ENCODE measurements at regions not wholly inside any gene's neighbourhood (a gene's known extent, or its start where the extent isn't known, plus 50 kb on each side); places are given as distances from the start of the nearest gene placed in this dataset.

DNA sequence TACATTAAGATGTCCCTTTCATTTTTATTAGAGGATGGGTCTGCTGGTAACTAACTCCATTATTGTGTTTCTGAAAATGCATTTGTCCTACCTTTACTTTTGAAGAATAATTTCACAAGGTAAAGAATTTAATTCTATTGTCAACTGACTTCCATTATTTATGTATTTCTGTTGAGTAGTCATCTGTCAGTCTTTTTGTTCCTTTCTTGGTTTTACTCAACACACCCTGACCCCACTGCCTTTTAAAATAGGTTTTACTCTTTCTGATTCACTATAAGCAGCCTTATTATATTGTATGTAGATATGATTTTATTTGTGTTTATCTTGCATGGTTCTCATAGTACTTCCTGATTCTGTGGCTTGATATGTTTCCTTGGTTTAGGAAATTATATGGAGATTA lies 237.5 kb downstream of the TGFB2 start:
- no peak for DNase-seq (ENCODE audit: low read depth)

- no peak for DNase-seq (ENCODE audit: low read depth)
These were observed 239.5 kb downstream of the TGFB2 start for GRCh38 chr1:218584418-218585155.

DNA sequence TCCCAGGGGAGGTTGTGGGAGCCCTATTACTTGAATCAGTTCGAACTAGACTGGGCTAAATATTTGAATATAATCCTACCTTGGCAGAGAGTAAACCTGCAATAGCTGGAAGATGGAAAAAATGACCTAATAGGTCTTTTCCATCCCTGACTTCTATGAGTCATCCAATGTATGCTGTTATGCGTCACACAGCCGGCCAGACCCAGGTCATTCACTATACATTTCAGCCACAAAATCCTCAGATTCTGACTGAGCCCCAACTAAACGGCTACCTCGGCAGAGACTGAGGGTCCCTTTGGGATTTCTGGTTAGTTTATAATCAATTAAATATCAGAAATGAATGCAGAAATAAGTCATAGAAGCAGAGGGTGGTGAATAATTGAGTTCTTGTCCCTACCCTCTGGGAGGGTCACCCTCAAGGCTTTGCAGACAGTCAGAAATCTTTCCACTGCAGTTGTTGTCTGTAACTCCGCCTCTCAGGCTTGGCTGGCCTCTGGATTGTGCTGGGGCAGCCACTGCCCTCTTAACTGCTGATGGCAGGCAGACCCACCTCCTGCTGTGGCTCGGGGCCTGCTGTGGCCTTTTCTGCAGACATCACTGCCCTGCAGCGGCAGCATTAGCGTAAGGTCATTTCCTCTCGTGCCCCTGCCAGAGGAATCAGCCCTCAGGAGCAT lies 240.5 kb downstream of the TGFB2 start:
- no peak for DNase-seq (ENCODE audit: low read depth)

DNA sequence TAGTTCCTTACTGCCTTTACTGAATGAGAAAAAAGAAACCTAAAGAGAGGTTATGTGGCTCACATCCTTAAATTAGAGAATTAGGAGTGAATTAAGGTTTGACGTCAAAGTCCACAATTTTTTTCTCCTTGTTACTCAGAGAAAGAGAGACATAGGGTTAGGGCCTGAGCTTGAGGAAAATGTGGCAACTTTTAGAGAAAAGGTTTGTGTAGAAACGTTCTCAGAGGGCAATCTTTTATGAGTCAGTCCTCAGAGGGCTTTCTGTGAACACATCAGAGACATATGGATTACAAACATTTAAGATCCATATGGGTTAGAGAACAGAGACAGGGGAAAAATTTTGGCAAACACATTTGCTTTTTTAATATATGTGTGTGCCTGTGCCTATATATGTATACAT lies 242.8 kb downstream of the TGFB2 start:
- DNase-seq (ENCODE audit: low read depth) = no peak

- no peak for DNase-seq (ENCODE audit: low read depth)
These were observed 243.5 kb downstream of the TGFB2 start for GRCh38 chr1:218588540-218589172.

GRCh38 chr1:218589487-218589886 lies 244.4 kb downstream of the TGFB2 start:
- no peak for DNase-seq (ENCODE audit: low read depth)

- no peak for DNase-seq (ENCODE audit: low read depth)
These were observed 246.8 kb downstream of the TGFB2 start for GRCh38 chr1:218591966-218592365.

DNA sequence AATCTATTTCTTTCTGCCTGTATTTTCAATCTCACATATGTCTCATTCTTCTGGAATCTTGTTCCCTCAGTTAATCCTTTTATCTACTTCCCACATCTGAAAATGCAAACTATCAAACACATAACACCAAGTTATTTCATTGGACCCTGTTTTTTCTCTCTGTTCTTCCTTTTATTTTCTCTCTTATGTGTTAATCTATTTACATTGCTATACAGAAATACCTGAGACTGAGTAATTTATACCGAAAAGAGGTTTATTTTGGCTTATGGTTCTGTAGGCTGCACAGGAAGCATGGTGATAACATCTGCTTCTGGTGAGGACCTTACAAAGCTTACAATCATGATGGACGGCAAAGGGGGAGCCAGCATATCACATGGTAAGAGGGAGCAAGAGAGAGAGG lies 247.6 kb downstream of the TGFB2 start:
- DNase-seq (ENCODE audit: low read depth) = no peak

DNA sequence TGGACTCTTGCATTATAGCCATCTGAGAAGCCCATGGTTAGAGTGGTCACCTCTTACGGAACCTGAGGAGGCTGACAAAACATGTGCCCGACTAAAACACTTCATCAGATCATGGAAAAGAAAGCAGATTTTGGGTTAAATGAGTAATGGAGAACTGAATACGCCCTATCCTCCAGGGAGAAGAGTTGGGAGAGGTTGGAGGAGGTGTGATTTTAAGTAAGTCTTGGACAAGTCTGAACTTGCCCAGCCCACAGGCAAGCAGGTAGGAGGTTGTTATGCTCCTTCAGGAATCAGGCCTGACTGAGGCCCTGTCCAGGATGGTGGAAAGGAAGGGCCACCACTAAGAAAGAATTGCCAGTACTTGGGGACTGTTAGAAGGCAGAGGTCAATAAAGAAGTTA lies 255.8 kb downstream of the TGFB2 start:
- no peak for DNase-seq (ENCODE audit: low read depth)

GRCh38 chr1:218604217-218604616 lies 259.1 kb downstream of the TGFB2 start:
- no peak for DNase-seq (ENCODE audit: low read depth)

- no peak for DNase-seq (ENCODE audit: low read depth)
These were observed 266.9 kb downstream of the TGFB2 start for GRCh38 chr1:218611916-218612585.

- DNase-seq (ENCODE audit: low read depth) = no peak
These were observed 268.0 kb downstream of the TGFB2 start for GRCh38 chr1:218613105-218613504.

- DNase-seq (ENCODE audit: low read depth) = no peak
These were observed 268.9 kb downstream of the TGFB2 start for GRCh38 chr1:218614031-218614430.

DNA sequence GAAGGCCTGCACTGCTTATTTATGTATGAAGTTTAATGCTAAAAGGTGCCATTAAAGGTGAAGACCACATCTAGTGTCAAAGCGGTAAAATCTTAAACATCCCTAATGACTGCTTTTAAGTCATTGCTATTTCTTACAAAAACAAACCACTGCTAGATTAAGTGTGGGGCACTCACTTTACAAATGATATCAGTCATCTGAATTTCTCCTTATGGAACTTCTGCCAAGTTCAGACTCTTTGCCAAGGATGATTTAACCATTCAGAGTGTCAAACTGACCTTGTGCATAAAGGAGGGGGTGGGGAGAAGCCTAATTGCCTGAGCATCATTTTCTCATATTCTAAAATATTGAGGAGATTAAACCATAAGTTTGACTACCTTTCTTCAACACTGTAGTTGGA lies 271.5 kb downstream of the TGFB2 start:
- DNase-seq (ENCODE audit: low read depth) = no peak

DNA sequence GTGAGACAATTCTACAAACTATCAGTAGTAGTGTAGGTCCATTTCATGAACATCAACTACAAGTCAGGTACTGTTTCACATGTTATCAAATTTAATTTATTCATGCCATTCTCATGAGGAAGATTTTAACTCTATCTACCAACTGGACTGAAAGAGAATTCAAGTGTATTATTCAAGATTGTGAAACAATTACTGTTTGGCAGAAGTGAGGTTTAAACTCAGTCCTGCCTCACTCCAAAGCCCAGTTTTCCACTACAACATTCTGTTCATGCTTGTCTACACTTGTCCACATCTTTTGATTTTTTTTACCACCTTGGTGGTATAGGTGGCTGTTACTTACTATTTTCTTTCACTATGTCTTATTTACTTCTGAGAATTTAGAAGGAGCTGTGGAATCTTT lies 272.9 kb downstream of the TGFB2 start:
- DNase-seq (ENCODE audit: low read depth) = no peak

- no peak for DNase-seq (ENCODE audit: low read depth)
These were observed 275.8 kb downstream of the TGFB2 start for GRCh38 chr1:218620956-218621355.

DNA sequence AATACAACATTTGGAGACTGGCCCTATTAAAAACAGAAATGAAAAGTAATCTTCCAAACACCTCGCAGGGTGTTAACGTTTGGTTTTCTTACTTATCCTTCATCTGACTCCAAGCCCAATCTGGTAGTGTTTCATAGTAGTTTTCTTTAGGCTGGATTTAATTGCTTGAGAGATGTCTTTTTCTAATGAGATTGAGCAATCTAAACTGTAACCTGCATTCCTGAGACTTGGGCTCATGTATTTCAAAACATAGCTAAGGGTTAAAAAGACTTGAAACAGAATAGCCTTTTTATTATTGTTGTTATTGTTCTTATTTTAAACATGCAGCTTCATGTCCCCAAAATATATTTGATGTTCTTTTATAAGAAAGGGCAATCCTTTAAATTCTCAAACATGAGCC lies 278.9 kb downstream of the TGFB2 start:
- DNase-seq (ENCODE audit: low read depth) = no peak

DNA sequence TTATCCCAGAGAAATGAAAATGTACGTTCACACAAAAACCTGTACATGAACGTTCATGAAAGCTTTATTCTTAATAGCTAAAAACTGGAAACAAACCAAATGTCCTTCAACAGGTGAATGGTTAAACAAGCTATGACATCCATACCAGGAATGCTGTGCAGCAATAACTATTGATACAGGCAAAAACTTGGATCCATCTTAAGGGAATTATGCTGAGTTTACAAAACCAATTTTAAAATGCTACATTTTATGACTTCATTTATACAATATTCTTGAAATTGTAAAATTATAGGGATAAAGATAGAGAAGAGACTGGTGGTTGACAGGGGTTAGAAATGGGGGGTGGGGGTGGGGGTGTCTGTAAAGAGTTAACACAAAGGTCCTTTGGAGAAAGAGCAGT lies 280.3 kb downstream of the TGFB2 start:
- DNase-seq (ENCODE audit: low read depth) = no peak

DNA sequence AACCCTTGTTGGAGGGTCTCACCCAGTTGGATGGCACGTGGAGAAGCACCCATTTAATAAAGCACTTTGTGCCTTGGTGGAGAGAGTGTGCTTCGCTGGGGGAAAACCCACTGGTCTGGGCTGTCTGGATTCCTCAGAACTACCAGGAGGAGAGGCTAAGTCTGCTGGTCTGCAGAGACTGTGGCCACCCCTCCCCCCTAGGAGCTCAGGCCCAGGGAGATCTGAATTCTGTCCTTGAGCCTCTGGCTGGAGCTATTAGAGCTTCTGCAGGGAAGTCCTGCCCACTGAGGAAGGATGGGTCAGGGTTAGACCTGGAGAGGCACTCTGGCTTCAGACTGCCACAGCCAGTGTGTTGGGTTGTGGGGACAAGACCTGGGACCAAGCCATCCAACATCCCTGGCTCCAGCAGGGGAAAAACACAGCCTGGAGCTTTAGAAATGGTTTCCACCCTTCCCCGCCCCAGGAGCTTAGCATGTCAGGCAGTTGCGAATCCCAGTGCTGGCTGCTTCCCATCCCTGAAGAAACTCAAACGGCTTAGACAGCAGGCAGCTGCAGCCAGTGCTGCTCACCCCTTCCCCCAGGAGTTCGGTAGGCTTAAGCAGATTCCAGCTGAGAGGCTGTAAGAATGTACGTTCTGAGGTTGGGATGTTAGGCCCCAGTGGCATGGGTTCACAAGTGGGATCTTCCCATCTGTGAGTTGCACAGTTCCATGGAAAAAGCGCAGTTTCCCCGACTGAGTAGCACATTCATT lies 288.3 kb downstream of the TGFB2 start:
- no peak for DNase-seq (ENCODE audit: low read depth)

DNA sequence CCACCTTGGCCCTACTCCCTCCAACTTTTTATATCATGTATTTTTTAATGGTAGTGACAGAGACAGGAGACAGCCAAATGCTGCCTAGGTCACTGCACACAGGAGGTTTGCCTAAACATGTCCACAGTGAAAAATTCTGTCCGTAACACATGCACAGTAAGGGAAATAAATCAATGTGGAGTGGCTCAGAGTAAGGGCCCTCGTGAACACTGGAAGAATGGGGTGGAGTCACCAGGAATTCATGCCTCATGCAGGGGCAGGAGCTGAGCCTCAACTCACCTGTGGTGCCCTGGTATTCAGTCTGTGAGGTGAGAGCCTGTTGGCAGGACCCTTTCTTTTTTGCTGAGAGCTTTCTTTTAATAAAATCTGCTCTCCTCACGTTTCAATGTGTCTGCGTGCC lies 289.1 kb downstream of the TGFB2 start:
- no peak for DNase-seq (ENCODE audit: low read depth)

- no peak for DNase-seq (ENCODE audit: low read depth)
These were observed 291.4 kb downstream of the TGFB2 start for GRCh38 chr1:218636548-218636947.

DNA sequence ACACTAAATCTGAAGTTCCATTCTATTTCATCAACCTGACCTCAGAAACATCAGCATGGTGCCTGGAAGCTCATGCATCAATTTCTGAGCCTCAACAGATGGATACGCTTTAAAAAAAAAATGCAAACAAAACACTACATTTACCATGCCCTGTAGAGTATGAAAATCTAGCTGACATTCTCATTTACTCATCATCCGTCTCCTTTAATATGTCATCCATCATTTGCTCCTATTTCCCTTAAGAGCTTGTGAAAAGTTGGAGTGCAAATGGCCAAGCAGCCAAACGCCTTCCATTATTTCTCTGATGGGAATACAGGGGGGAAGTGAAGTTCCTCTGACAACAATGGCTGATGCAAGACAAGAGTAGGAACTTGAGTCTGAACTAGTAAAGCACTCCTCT lies 295.0 kb downstream of the TGFB2 start:
- DNase-seq (ENCODE audit: low read depth) = no peak

Measured in activated T-cell treated with anti-CD3 and anti-CD28 coated beads for 24 hours (primary cell).